GM23248 (cell line): ENCODE measurements at regions not wholly inside any gene's neighbourhood (a gene's known extent, or its start where the extent isn't known, plus 50 kb on each side); places are given as distances from the start of the nearest gene placed in this dataset.

Experiments used
- DNase-seq: peaks from one replicate; pipeline ENCODE4 v3.0.0-alpha.2; 2015
- H2AFZ ChIP-seq: fragments of 200-600 bp; sonication (generic); 2 replicates; pipeline ENCODE4 v1.6.1; 2016; ENCODE audit warnings: antibody characterized with exemption
- H3F3A ChIP-seq: fragments of 200-600 bp; sonication (generic); 2 replicates; pipeline ENCODE4 v1.6.1; 2016; ENCODE audit warnings: mild to moderate bottlenecking, antibody characterized with exemption, mixed run types; ENCODE audit not compliant: insufficient read depth
- H3K27ac ChIP-seq: fragments of 200-600 bp; sonication (generic); 2 replicates; pipeline ENCODE4 v1.5.1; 2016; ENCODE audit warnings: mild to moderate bottlenecking
- H3K27me3 ChIP-seq: fragments of 200-600 bp; sonication (generic); replicated peaks from 2 replicates; pipeline ENCODE4 v1.6.1; 2016; ENCODE audit warnings: mild to moderate bottlenecking; ENCODE audit not compliant: insufficient read depth
- H3K36me3 ChIP-seq: fragments of 200-600 bp; sonication (generic); 2 replicates; pipeline ENCODE4 v1.6.1; 2016; ENCODE audit warnings: low read depth, mild to moderate bottlenecking
- H3K4me1 ChIP-seq: fragments of 200-600 bp; sonication (generic); 2 replicates; pipeline ENCODE4 v1.6.1; 2016; ENCODE audit warnings: mild to moderate bottlenecking; ENCODE audit not compliant: insufficient read depth
- H3K4me2 ChIP-seq: fragments of 200-600 bp; sonication (generic); one replicate; pipeline ENCODE4 v1.6.1; 2016; ENCODE audit warnings: mild to moderate bottlenecking; ENCODE audit not compliant: unreplicated experiment
- H3K4me3 ChIP-seq: fragments of 200-600 bp; sonication (generic); 2 replicates; pipeline ENCODE4 v1.5.1; 2016; ENCODE audit warnings: mild to moderate bottlenecking
- H3K79me2 ChIP-seq: fragments of 200-600 bp; sonication (generic); 2 replicates; pipeline ENCODE4 v1.6.1; 2016; ENCODE audit warnings: mild to moderate bottlenecking; ENCODE audit not compliant: insufficient read depth
- H3K9ac ChIP-seq: fragments of 200-600 bp; sonication (generic); 2 replicates; pipeline ENCODE4 v1.6.1; 2016; ENCODE audit warnings: mild to moderate bottlenecking
- H3K9me2 ChIP-seq: fragments of 200-600 bp; sonication (generic); 2 replicates; pipeline ENCODE4 v1.6.1; 2016; ENCODE audit warnings: mixed run types, mild to moderate bottlenecking, moderate library complexity; ENCODE audit not compliant: insufficient read depth
- H3K9me3 ChIP-seq: fragments of 200-600 bp; sonication (generic); one replicate; pipeline ENCODE4 v1.6.1; 2017; ENCODE audit warnings: low read depth
- H4K20me1 ChIP-seq: fragments of 200-600 bp; sonication (generic); 2 replicates; pipeline ENCODE4 v1.6.0; 2016; ENCODE audit not compliant: insufficient read depth
- EZH2 ChIP-seq: fragments of 200-600 bp; sonication (generic); IDR thresholded peaks from 2 replicates; pipeline ENCODE4 v1.6.1; 2018; ENCODE audit warnings: antibody characterized with exemption, mild to moderate bottlenecking; ENCODE audit not compliant: insufficient read depth, poor library complexity, severe bottlenecking
- EZH2phosphoT487 ChIP-seq: fragments of 200-600 bp; sonication (generic); IDR thresholded peaks from 2 replicates; pipeline ENCODE4 v1.6.1; 2018; ENCODE audit warnings: antibody characterized with exemption, moderate library complexity, mild to moderate bottlenecking, low read depth; ENCODE audit not compliant: insufficient read depth
- WGBS, 2 experiments: methylation state at CpG; one replicate each; pipeline ENCODE4 v1.1.6; 2015 to 2017; ENCODE audit warnings: low lambda C conversion rate in 2 of 2, low coverage in 1 of 2; ENCODE audit errors: missing lambda C conversion rate in 2 of 2; 5-methylcytosine and 5-hydroxymethylcytosine counted together
- in situ Hi-C: fragments of 300-500 bp; cut with MboI; formaldehyde crosslinking; loops from 2 replicates; pipeline ENCODE4 v1.15.0; 2020

GRCh38 chr3:152623286-152623911, 211.5 kb upstream of the P2RY1 start:
- TF ChIP-seq EZH2phosphoT487 (no peak), EZH2 (no peak)
- H3K9me2 ChIP-seq: no peaks in the 10 kb centered on the region
- 67% methylated on average over 5 of the region's 5 CpGs for WGBS, 2 experiments
- no peak overlapping the region for H3K27ac ChIP-seq
- no peaks in the 10 kb centered on the region for H4K20me1 ChIP-seq
- 0 out of 2 replicates have a peak, but pooled peaks cover 5% of the 10 kb centered on the region for H3K27me3 ChIP-seq
- H3K4me3 ChIP-seq: no peak overlapping the region
- no peak overlapping the region for H3K9ac ChIP-seq
- H3K79me2 ChIP-seq: no peaks in the 10 kb centered on the region
- no peaks in the 10 kb centered on the region for H3F3A ChIP-seq
- no peak for DNase-seq
- no peaks in the 10 kb centered on the region for H3K4me1 ChIP-seq
- H3K4me2 ChIP-seq: no peak overlapping the region
- no peaks in the 10 kb centered on the region for H3K9me3 ChIP-seq
- in situ Hi-C loops: no loop called here
- H2AFZ ChIP-seq: no peak overlapping the region
- no peaks in the 10 kb centered on the region for H3K36me3 ChIP-seq

GRCh38 chr3:152626226-152626625, 208.7 kb upstream of the P2RY1 start:
- H3K4me3 ChIP-seq: no peak overlapping the region
- no peaks in the 10 kb centered on the region for H3K36me3 ChIP-seq
- DNase-seq: no peak
- no peaks in the 10 kb centered on the region for H3K9me3 ChIP-seq
- H3K4me2 ChIP-seq: no peak overlapping the region
- no peaks in the 10 kb centered on the region for H3K4me1 ChIP-seq
- H4K20me1 ChIP-seq: no peaks in the 10 kb centered on the region
- no peak overlapping the region for H2AFZ ChIP-seq
- no peak overlapping the region for H3K9ac ChIP-seq
- no peaks in the 10 kb centered on the region for H3K79me2 ChIP-seq
- WGBS, 2 experiments: 88 to 94% methylated on average over 4 of the region's 4 CpGs
- in situ Hi-C loops: no loop called here
- no peaks in the 10 kb centered on the region for H3K9me2 ChIP-seq
- H3K27me3 ChIP-seq: 0 out of 2 replicates have a peak, but pooled peaks cover 5% of the 10 kb centered on the region
- TF ChIP-seq EZH2phosphoT487 (no peak), EZH2 (no peak)
- no peaks in the 10 kb centered on the region for H3F3A ChIP-seq
- H3K27ac ChIP-seq: no peak overlapping the region

- Histone ChIP-seq H3K9ac (no peak overlapping the region), H3F3A (no peaks in the 10 kb centered on the region), H2AFZ (no peak overlapping the region), H3K4me3 (no peak overlapping the region), H3K79me2 (no peaks in the 10 kb centered on the region), H3K9me2 (no peaks in the 10 kb centered on the region), H3K27me3 (0 out of 2 replicates have a peak, but pooled peaks cover 5% of the 10 kb centered on the region), H3K4me2 (no peak overlapping the region), H3K9me3 (no peaks in the 10 kb centered on the region), H3K27ac (no peak overlapping the region), H3K36me3 (no peaks in the 10 kb centered on the region), H3K4me1 (no peaks in the 10 kb centered on the region), H4K20me1 (no peaks in the 10 kb centered on the region)
- in situ Hi-C loops: no loop called here
- no peak for DNase-seq
- WGBS, 2 experiments: 2 to 4% methylated on average over 3 of the region's 3 CpGs
- TF ChIP-seq EZH2phosphoT487: no peak
- TF ChIP-seq EZH2: no peak
Observed at GRCh38 chr3:152628496-152628895, 206.4 kb upstream of the P2RY1 start.

- H4K20me1 ChIP-seq: no peaks in the 10 kb centered on the region
- no peaks in the 10 kb centered on the region for H3F3A ChIP-seq
- H3K4me3 ChIP-seq: no peak overlapping the region
- WGBS, 2 experiments: 86 to 92% methylated on average over 7 of the region's 7 CpGs
- no peaks in the 10 kb centered on the region for H3K9me3 ChIP-seq
- no peak overlapping the region for H3K9ac ChIP-seq
- DNase-seq: no peak
- H3K27me3 ChIP-seq: no peaks in the 10 kb centered on the region
- H3K9me2 ChIP-seq: no peaks in the 10 kb centered on the region
- H3K4me1 ChIP-seq: no peaks in the 10 kb centered on the region
- TF ChIP-seq EZH2phosphoT487 (no peak), EZH2 (no peak)
- in situ Hi-C loops: no loop called here
- no peaks in the 10 kb centered on the region for H3K79me2 ChIP-seq
- H3K36me3 ChIP-seq: no peaks in the 10 kb centered on the region
- no peak overlapping the region for H3K27ac ChIP-seq
- H2AFZ ChIP-seq: no peak overlapping the region
- no peak overlapping the region for H3K4me2 ChIP-seq
Observed at GRCh38 chr3:152629363-152630122, 205.4 kb upstream of the P2RY1 start.
